ENCODE measurements at regions not wholly inside any gene's neighbourhood (a gene's known extent, or its start where the extent isn't known, plus 50 kb on each side); places are given as distances from the start of the nearest gene placed in this dataset.

- no peak overlapping the region for H3K4me3 ChIP-seq (ENCODE audit: low read depth, low read length)
- in situ Hi-C loops (cut with HindIII; ENCODE audit: low sequenced_read_pairs), result no loop called here
- no peak for TF ChIP-seq CTCF (IDR thresholded peaks at IDR 0.05; ENCODE audit: low read depth, low read length, missing control alignments)
- no peak for DNase-seq (ENCODE audit: low read depth)
These were observed 558.5 kb upstream of the FZD8 start for GRCh38 chr10:36200577-36200976.

GRCh38 chr10:36198322-36198721, 556.2 kb upstream of the FZD8 start:
- no peak for DNase-seq (ENCODE audit: low read depth)
- in situ Hi-C loops (cut with HindIII; ENCODE audit: low sequenced_read_pairs), result no loop called here
- TF ChIP-seq CTCF (IDR thresholded peaks at IDR 0.05; ENCODE audit: low read depth, low read length, missing control alignments), result no peak
- no peak overlapping the region for H3K4me3 ChIP-seq (ENCODE audit: low read depth, low read length)

GRCh38 chr10:36195364-36195763, 553.3 kb upstream of the FZD8 start:
- no peak for DNase-seq (ENCODE audit: low read depth)
- in situ Hi-C loops (cut with HindIII; ENCODE audit: low sequenced_read_pairs), result no loop called here
- TF ChIP-seq CTCF (IDR thresholded peaks at IDR 0.05; ENCODE audit: low read depth, low read length, missing control alignments), result no peak
- no peak overlapping the region for H3K4me3 ChIP-seq (ENCODE audit: low read depth, low read length)

- in situ Hi-C loops (cut with HindIII; ENCODE audit: low sequenced_read_pairs), result no loop called here
- H3K4me3 ChIP-seq (ENCODE audit: low read depth, low read length), result no peak overlapping the region
- TF ChIP-seq CTCF (IDR thresholded peaks at IDR 0.05; ENCODE audit: low read depth, low read length, missing control alignments), result no peak
- no peak for DNase-seq (ENCODE audit: low read depth)
These were observed 552.2 kb upstream of the FZD8 start for GRCh38 chr10:36194276-36194675.

GRCh38 chr10:36191009-36191408, 548.9 kb upstream of the FZD8 start:
- TF ChIP-seq CTCF (IDR thresholded peaks at IDR 0.05; ENCODE audit: low read depth, low read length, missing control alignments), result no peak
- no peak overlapping the region for H3K4me3 ChIP-seq (ENCODE audit: low read depth, low read length)
- DNase-seq (ENCODE audit: low read depth), result no peak
- in situ Hi-C loops (cut with HindIII; ENCODE audit: low sequenced_read_pairs), result no loop called here

GRCh38 chr10:36188461-36188860, 546.4 kb upstream of the FZD8 start:
- no peak overlapping the region for H3K4me3 ChIP-seq (ENCODE audit: low read depth, low read length)
- TF ChIP-seq CTCF (IDR thresholded peaks at IDR 0.05; ENCODE audit: low read depth, low read length, missing control alignments), result no peak
- no peak for DNase-seq (ENCODE audit: low read depth)
- in situ Hi-C loops (cut with HindIII; ENCODE audit: low sequenced_read_pairs), result no loop called here

GRCh38 chr10:36188080-36188453, 546.0 kb upstream of the FZD8 start:
- H3K4me3 ChIP-seq (ENCODE audit: low read depth, low read length), result no peak overlapping the region
- no peak for DNase-seq (ENCODE audit: low read depth)
- no peak for TF ChIP-seq CTCF (IDR thresholded peaks at IDR 0.05; ENCODE audit: low read depth, low read length, missing control alignments)
- in situ Hi-C loops (cut with HindIII; ENCODE audit: low sequenced_read_pairs), result no loop called here

Data from astrocyte of the cerebellum (primary cell).